GM12878 (cell line): ENCODE measurements at regions not wholly inside any gene's neighbourhood (a gene's known extent, or its start where the extent isn't known, plus 50 kb on each side); places are given as distances from the start of the nearest gene placed in this dataset.

Experiments used
- ATAC-seq: fragments of 200-7000 bp; cut with Tn5 transposase; 3 replicates; pipeline ENCODE4 v1.9.1; 2020; ENCODE audit warnings: mild to moderate bottlenecking, moderate library complexity
- BruUV-seq: library from RNA; stranded (reverse); fragments of 400-500 nt; replicated peaks from 2 replicates; lab custom pipeline; 2021; lab: Mats Ljungman, UMichigan
- CTCF ChIA-PET: fragments of 300-600 bp; sonication (Branson Sonifier 250); formaldehyde crosslinking; extraction: SDS; loops from one replicate; lab custom pipeline; 2021; ENCODE audit warnings: inconsistent platforms; lab: Yijun Ruan, JAX
- POLR2A ChIA-PET: fragments of 350-600 bp; formaldehyde crosslinking; extraction: SDS; loops from one replicate; lab custom pipeline; 2021; ENCODE audit warnings: inconsistent platforms; lab: Charles Lee
- RAD21 ChIA-PET: fragments of 300-600 bp; sonication (Branson Sonifier 250); formaldehyde crosslinking; loops from one replicate; lab custom pipeline; 2023; ENCODE audit warnings: antibody characterized with exemption; ENCODE audit not compliant: unreplicated experiment; lab: Charles Lee
- SMC1A ChIA-PET: fragments of 300-600 bp; sonication (Branson Sonifier 250); formaldehyde crosslinking; loops from one replicate; lab custom pipeline; 2023; ENCODE audit not compliant: unreplicated experiment, uncharacterized antibody; lab: Charles Lee
- DNase-seq: peaks from one replicate; pipeline ENCODE4 v3.0.0-alpha.2; 2011; ENCODE audit warnings: low read depth, low spot score
- FAIRE-seq: peaks from 3 replicates; lab custom pipeline; 2011; peaks lifted over from hg19 to GRCh38; lab: Jason Lieb, UNC
- H2AFZ ChIP-seq: 2 replicates; pipeline ENCODE4 v1.6.0; 2011; ENCODE audit warnings: low read depth, low read length, control low read depth; ENCODE audit not compliant: control insufficient read depth
- H3K27ac ChIP-seq: 2 replicates; pipeline ENCODE4 v1.5.1; 2011; ENCODE audit warnings: control low read depth; ENCODE audit not compliant: control insufficient read depth, insufficient read depth
- H3K27me3 ChIP-seq, 2 experiments: replicated peaks in 1 of 2; 2 replicates each; pipeline versions ENCODE4 v1.6.0 to v1.6.1; 2011; ENCODE audit warnings: low read length in 1 of 2; ENCODE audit not compliant: control insufficient read depth in 2 of 2, insufficient read depth in 2 of 2
- H3K36me3 ChIP-seq, 2 experiments: 2 replicates each; pipeline ENCODE4 v1.5.1; 2011; ENCODE audit warnings: low read length in 1 of 2; ENCODE audit not compliant: control insufficient read depth in 2 of 2, insufficient read depth in 2 of 2
- H3K4me1 ChIP-seq: 2 replicates; pipeline ENCODE4 v1.6.1; 2011; ENCODE audit warnings: mild to moderate bottlenecking, low read length, moderate library complexity, mixed read lengths; ENCODE audit not compliant: control insufficient read depth, insufficient read depth
- H3K4me2 ChIP-seq: 2 replicates; pipeline ENCODE4 v1.6.0; 2011; ENCODE audit warnings: control low read depth; ENCODE audit not compliant: control insufficient read depth, insufficient read depth
- H3K4me3 ChIP-seq: fragments of 200-600 bp; sonication (generic); 2 replicates; pipeline ENCODE4 v1.5.1; 2016
- H3K79me2 ChIP-seq: 2 replicates; pipeline ENCODE4 v1.6.0; 2011; ENCODE audit warnings: low read length; ENCODE audit not compliant: control insufficient read depth, insufficient read depth
- H3K9ac ChIP-seq: 2 replicates; pipeline ENCODE4 v1.8.0; 2011; ENCODE audit warnings: low read length, control low read depth, mixed read lengths; ENCODE audit not compliant: control insufficient read depth, insufficient read depth
- H3K9me3 ChIP-seq: replicated peaks from 3 replicates; pipeline ENCODE4 v1.5.1; 2011; ENCODE audit warnings: mild to moderate bottlenecking, low read length; ENCODE audit not compliant: control insufficient read depth, insufficient read depth
- H4K20me1 ChIP-seq: 2 replicates; pipeline ENCODE4 v1.6.0; 2011; ENCODE audit not compliant: control insufficient read depth, insufficient read depth
- BMI1 ChIP-seq: fragments of 450-650 bp; IDR thresholded peaks from 2 replicates; pipeline ENCODE4 v1.6.1; 2016; ENCODE audit warnings: mild to moderate bottlenecking, moderate library complexity, borderline replicate concordance
- IRF3 ChIP-seq: fragments of 450-650 bp; IDR thresholded peaks from 2 replicates; pipeline ENCODE4 v1.6.1; 2014; ENCODE audit warnings: mild to moderate bottlenecking
- NR2F1 ChIP-seq: fragments of 450-650 bp; conservative IDR thresholded peaks from 2 replicates; pipeline ENCODE4 v1.6.1; 2017; ENCODE audit warnings: mild to moderate bottlenecking
- TARDBP ChIP-seq: IDR thresholded peaks from 2 replicates; pipeline ENCODE4 v1.6.1; 2016; ENCODE audit warnings: borderline replicate concordance
- TCF3 ChIP-seq: IDR thresholded peaks from 2 replicates; pipeline ENCODE4 v1.6.1; 2012; ENCODE audit warnings: low read depth, mild to moderate bottlenecking, low read length, borderline replicate concordance; ENCODE audit not compliant: insufficient read depth
- whole genome bisulfite sequencing: methylation state at CpG from one replicate; pipeline ENCODE4 v1.1.6; 2016; ENCODE audit warnings: low lambda C conversion rate; ENCODE audit not compliant: insufficient replicate concordance, insufficient coverage; ENCODE audit errors: missing lambda C conversion rate; 5-methylcytosine and 5-hydroxymethylcytosine counted together
- in situ Hi-C: fragments of 300-500 bp; cut with MboI; formaldehyde crosslinking; loops from 9 replicates; pipeline ENCODE4 v1.14.3; 2018; ENCODE audit warnings: mixed read lengths
- intact Hi-C: fragments of 100-400 bp; cut with micrococcal nuclease; formaldehyde crosslinking; loops from one replicate; pipeline ENCODE4 v1.14.2; 2022; ENCODE audit not compliant: unreplicated experiment
- TF ChIP-seq, protein P1 (sequence below): fragments of 150-350 bp; IDR thresholded peaks from 2 replicates; pipeline ENCODE4 v1.6.1; 2014; ENCODE audit warnings: mild to moderate bottlenecking, low read depth, low read length
- TF ChIP-seq, protein P2 (sequence below): fragments of 450-650 bp; IDR thresholded peaks from 2 replicates; pipeline ENCODE4 v1.6.1; 2016; ENCODE audit warnings: mild to moderate bottlenecking
- TF ChIP-seq, protein P3 (sequence below): fragments of 450-650 bp; IDR thresholded peaks from 2 replicates; pipeline ENCODE4 v1.6.1; 2017; ENCODE audit warnings: antibody characterized with exemption, mild to moderate bottlenecking, moderate library complexity

GRCh38 chr18:71047882-71048281, 759.0 kb downstream of the SOCS6 start:
- ChIA-PET SMC1A (interaction anchor here (1.3 to 1.4 kb wide), 3 partner anchors 15 to 48 kb away, joined by 4 read pairs; no protein-coding TSS in a partner anchor), RAD21 (no interaction called here), CTCF (no interaction called here), POLR2A (no interaction called here)
- Histone ChIP-seq H3K27ac (no peak overlapping the region), H3K9ac (no peak overlapping the region), H3K4me2 (no peak overlapping the region), H3K9me3 (no peaks in the 10 kb centered on the region), H4K20me1 (no peaks in the 10 kb centered on the region), H3K36me3 (no peaks in the 10 kb centered on the region), H3K27me3 (no peaks in the 10 kb centered on the region), H2AFZ (no peak overlapping the region), H3K4me1 (no peaks in the 10 kb centered on the region), H3K4me3 (no peak overlapping the region), H3K79me2 (no peaks in the 10 kb centered on the region)
- TF ChIP-seq, protein P1, sequence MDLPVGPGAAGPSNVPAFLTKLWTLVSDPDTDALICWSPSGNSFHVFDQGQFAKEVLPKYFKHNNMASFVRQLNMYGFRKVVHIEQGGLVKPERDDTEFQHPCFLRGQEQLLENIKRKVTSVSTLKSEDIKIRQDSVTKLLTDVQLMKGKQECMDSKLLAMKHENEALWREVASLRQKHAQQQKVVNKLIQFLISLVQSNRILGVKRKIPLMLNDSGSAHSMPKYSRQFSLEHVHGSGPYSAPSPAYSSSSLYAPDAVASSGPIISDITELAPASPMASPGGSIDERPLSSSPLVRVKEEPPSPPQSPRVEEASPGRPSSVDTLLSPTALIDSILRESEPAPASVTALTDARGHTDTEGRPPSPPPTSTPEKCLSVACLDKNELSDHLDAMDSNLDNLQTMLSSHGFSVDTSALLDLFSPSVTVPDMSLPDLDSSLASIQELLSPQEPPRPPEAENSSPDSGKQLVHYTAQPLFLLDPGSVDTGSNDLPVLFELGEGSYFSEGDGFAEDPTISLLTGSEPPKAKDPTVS: no peak
- TF ChIP-seq IRF3 (no peak), TARDBP (no peak), BMI1 (no peak), TCF3 (no peak), NR2F1 (no peak)
- TF ChIP-seq, protein P2, sequence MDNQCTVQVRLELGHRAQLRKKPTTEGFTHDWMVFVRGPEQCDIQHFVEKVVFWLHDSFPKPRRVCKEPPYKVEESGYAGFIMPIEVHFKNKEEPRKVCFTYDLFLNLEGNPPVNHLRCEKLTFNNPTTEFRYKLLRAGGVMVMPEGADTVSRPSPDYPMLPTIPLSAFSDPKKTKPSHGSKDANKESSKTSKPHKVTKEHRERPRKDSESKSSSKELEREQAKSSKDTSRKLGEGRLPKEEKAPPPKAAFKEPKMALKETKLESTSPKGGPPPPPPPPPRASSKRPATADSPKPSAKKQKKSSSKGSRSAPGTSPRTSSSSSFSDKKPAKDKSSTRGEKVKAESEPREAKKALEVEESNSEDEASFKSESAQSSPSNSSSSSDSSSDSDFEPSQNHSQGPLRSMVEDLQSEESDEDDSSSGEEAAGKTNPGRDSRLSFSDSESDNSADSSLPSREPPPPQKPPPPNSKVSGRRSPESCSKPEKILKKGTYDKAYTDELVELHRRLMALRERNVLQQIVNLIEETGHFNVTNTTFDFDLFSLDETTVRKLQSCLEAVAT: no peak
- TF ChIP-seq, protein P3, sequence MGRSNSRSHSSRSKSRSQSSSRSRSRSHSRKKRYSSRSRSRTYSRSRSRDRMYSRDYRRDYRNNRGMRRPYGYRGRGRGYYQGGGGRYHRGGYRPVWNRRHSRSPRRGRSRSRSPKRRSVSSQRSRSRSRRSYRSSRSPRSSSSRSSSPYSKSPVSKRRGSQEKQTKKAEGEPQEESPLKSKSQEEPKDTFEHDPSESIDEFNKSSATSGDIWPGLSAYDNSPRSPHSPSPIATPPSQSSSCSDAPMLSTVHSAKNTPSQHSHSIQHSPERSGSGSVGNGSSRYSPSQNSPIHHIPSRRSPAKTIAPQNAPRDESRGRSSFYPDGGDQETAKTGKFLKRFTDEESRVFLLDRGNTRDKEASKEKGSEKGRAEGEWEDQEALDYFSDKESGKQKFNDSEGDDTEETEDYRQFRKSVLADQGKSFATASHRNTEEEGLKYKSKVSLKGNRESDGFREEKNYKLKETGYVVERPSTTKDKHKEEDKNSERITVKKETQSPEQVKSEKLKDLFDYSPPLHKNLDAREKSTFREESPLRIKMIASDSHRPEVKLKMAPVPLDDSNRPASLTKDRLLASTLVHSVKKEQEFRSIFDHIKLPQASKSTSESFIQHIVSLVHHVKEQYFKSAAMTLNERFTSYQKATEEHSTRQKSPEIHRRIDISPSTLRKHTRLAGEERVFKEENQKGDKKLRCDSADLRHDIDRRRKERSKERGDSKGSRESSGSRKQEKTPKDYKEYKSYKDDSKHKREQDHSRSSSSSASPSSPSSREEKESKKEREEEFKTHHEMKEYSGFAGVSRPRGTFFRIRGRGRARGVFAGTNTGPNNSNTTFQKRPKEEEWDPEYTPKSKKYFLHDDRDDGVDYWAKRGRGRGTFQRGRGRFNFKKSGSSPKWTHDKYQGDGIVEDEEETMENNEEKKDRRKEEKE: no peak
- BruUV-seq: no TSS peak
- intact Hi-C loops: no loop called here
- FAIRE-seq: no peak
- in situ Hi-C loops: no loop called here
- no peak for DNase-seq
- no peak for ATAC-seq
- 20% methylated on average over 4 of the region's 4 CpGs for WGBS
